GM21381 (cell line): ENCODE measurements at regions not wholly inside any gene's neighbourhood (a gene's known extent, or its start where the extent isn't known, plus 50 kb on each side); places are given as distances from the start of the nearest gene placed in this dataset.
"Not testable (repeated sequence)": the region's sequence is repeated elsewhere in the genome, so short reads cannot be mapped to it uniquely, and the experiment has no call there.

Experiments used
- ATAC-seq: cut with Tn5 transposase; IDR thresholded peaks from one replicate; pipeline ENCODE4 v1.9.1; 2021; ENCODE audit warnings: mild to moderate bottlenecking, moderate library complexity; ENCODE audit not compliant: unreplicated experiment

DNA sequence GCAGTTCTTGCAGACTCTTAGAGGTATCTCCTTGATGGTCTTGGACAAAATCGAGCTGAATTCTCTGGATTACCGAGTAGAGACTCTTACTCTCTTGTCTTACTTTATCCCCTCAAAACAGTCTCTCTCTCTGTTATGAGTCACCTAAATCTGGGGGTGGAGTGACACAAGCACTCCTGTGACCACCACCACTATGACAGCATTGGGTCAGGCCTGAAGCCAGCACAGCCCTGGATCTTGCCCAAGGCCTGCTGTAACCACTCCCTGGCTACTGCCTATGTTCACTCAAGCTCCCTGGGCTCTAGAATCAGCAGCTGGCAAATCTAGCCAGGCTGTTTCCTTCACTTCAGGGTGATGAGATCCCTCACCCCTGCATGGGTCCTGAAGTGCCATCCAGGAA lies 662.5 kb downstream of the LUZP2 start:
- no peak for ATAC-seq

DNA sequence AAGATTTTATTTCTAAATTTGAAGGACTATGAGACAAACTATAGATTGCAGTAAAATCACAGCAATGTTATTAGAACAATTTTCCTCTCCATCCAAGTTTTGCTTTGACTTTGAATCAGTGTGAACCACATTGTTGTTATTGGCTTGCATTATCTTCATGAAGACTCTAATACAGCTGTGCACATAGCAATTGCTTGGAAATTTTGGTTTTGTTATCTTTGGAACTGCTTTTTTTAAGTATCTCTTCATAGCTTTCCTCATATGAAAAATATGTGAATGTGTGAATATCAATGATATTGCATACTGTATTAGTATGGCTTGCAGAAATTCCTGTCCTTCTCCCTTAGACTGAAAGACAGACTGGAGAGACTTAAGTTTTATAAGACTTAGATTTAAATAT lies 666.6 kb downstream of the LUZP2 start:
- no peak for ATAC-seq

- ATAC-seq = no peak
These were observed 683.3 kb downstream of the LUZP2 start for GRCh38 chr11:25180187-25180586.

DNA sequence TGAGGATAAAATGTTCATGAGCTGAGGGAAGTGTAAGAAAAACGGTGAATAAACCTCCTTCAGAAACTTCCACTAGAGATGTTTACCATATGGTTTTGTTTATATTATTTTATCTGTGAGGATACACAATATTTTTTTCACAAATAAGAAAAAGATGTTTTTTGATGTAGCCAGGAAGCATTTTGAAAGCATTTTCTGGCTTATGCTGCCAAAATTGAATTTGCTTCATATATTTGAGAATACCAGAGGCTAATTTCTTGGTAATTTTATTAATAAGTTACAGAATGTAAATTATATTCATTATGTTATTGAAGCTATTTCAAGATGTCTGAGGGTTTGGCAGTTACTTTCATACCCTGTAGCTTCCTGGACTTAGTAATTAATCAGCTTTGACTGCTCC lies 686.6 kb downstream of the LUZP2 start:
- no peak for ATAC-seq

DNA sequence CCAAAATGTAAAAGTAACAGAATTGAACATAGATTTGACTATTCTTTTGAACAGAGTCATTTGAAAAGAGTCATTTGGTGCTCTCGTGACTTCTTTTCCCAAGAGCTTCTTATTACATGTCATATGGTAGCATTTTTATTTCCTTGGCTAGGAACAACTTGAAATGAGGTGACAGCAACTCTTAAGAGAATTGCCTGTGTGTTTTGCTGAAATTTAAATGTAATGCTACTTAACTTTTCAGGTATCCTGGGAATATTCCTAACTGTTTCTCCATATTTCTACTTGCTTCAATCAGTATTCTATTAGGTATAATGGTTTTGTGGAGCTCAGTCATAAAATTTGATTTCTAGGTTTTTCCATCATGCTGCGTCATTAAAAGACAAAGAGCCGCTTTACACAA lies 700.7 kb downstream of the LUZP2 start:
- no peak for ATAC-seq

GRCh38 chr11:25198704-25199103 lies 701.9 kb downstream of the LUZP2 start:
- ATAC-seq = no peak

- no peak for ATAC-seq
These were observed 704.1 kb downstream of the LUZP2 start for GRCh38 chr11:25200925-25201324.

DNA sequence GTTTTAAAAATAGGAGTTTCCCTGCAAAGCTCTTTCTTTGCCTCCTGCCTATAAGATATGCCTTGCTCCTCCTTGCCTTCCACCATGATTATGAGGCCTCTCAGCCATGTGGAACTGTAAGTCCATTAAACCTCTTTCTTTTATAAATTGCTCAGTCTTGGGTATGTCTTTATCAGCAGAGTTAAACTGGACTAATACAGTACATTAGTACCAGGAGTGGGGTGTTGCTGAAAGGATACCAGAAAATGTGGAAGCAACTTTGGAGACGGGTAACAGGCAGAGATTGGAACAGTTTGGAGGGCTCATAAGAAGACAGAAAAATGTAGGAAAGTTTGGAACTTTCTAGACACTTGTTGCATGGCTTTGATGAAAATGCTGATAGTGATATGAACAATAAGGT lies 709.9 kb downstream of the LUZP2 start:
- ATAC-seq = no peak

DNA sequence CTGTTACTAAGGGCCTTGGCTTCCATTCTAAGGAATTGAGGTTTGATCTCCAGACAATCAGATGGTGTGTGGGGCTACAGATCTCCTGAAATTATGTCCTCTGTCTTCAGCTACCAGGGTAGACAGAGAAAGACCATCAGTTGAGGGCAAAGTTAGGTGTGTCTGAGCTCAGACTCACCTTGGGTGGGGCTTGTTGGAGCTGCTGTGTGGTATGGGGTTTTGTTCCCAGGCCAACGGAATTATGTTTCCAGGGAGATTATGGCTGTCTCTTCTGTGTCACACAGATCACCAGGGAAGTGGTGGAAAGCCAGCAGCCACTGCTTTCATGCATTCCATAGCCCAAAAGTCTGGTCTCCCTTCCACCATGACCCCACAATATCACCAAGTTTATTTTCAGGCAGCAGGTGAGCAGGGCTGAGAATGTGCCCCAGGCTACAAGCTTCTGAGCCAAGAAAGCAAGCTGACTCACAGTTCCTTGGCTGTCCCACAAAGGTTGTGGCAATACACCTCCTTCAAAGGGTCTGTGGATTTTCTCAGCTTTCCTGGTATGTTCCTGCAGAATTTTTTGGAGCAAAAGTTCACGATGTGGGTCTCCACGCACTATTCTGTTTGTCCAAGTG lies 714.9 kb downstream of the LUZP2 start:
- no peak for ATAC-seq

DNA sequence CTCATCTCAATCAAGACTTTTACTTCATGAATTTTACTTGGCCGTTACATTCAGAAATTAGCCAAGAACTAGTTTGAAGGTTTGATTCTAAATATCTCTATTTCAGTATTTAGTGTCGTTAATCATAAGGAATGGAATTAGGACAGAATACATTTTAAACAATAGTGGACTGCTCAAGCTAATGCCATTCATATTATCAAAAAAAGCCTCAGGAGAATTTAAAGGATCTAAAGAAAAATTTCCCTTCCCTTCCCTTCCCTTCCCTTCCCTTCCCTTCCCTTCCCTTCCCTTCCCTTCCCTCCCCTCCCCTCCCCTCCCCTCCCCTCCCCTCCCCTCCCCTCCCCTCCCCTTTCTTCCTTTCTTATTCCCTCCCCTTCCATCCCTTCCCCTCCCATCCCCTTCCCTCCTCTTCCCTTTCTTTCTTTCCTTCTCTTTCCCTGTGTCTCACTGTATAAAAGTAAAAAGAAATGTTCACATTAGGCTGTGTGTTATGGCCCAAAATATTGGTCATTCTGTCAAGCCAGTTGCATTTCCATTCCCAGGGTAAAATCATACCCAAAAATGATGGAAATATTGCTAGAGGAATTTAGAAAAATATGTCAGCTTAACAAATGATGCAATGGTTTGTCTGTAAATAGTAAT lies 717.8 kb downstream of the LUZP2 start:
- no peak for ATAC-seq

DNA sequence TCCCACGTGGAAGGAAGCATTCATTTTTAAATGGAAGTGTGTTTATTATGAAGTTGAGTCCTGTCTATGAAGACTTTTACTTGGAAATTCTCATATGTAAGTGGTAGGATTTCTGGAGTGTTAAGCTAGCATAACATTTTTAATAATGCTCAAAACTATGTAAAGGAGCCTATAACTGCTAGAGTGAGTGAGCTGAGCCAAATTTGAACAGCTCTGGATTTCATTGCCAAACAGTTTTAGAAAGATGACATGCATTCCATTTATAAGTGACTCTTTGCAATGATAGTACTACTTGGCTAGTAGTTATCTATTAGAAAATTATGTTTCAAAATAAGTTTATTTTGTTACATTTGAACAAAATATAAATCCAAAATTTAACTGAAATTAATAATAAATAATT lies 721.2 kb downstream of the LUZP2 start:
- ATAC-seq = no peak

DNA sequence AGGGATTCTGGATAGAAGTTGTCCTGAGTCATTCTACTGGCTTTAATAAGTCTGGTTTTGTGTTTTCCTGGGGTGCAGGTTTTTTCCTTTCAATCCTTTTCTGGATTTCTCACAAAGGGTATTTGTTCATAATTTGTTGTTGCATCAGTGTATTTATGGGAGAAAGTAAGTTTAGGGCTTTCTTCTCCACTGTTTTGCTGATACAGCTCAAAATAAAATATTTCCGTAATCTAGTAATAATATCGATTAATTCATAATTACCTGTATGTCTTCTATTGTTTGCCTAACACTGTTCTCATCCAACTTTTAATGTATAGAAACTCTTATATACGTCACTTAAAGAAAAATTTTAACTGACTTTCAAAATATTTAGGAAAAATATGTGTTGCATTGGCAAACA lies 728.2 kb downstream of the LUZP2 start:
- no peak for ATAC-seq

DNA sequence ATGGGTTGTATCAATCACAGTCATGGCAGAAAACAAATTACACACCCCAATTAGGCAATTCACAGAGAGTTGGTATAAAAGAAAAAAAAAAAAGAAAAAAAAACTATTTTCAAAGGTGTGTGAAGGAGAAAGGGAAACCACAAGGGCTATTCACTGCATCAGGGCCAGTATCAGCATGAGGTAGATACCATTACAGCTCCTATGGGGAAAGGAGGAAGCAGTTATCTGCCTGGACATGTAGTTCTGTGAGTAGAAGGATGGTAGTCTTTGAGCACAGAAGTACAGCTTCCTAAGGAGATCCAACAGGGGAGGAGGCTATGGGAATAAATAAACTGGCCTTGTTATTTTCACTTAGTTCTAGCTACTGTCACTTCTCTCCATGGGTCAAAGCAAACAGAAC lies 746.1 kb downstream of the LUZP2 start:
- no peak for ATAC-seq

DNA sequence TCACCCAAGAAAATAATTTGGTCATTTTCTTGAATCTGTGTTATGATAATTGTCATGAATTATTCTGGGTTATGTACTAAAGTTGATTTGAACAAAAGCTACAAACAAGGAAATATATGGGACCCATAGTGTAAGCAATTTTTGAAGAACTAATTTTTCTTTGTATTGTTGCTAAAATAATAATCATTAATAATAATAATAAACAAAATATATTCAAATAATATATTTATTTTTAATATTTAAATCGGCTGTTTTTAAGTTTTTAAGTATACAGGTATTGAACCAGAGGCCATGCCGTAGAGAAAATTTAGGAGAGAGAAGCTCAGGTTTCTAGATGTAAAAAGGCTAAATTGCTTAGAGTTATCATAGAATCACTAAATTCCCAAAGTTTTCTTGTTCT lies 747.3 kb downstream of the LUZP2 start:
- no peak for ATAC-seq

DNA sequence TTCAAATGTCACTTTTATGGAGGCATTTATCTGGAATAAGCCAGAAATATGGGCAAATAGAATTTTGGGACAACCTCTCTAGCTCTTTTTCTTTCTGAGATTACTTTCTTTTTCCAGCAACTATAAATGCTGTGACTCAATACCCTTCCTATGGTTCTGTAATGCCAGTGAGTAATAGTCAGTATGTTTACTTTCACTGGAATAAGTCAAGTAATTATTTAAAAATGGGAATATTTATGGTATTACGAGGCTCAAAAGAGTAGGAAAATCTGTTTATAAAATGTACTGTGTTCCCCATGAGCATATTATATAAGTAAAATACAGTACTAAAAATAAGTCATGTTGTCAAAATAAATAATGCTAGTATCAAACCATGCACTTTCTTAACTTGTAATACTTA lies 750.5 kb downstream of the LUZP2 start:
- no peak for ATAC-seq

DNA sequence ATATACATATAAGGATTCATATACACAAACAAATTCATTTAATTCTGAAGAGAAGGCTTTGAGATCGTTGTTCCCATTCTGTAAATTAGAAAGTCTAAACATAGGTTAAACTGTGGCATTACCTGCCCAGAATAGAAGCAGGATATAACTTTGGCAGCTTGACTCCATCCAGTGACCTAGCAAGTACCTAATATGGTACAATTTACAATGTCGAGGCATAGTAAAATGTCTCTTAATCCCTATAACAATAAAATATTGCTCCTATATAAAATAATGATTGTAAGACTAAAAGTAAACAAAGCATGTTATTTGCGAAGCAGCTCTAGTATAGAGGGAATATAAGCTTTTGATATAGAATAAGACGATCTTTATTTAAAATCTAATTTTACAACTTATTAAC lies 756.0 kb downstream of the LUZP2 start:
- ATAC-seq = no peak

DNA sequence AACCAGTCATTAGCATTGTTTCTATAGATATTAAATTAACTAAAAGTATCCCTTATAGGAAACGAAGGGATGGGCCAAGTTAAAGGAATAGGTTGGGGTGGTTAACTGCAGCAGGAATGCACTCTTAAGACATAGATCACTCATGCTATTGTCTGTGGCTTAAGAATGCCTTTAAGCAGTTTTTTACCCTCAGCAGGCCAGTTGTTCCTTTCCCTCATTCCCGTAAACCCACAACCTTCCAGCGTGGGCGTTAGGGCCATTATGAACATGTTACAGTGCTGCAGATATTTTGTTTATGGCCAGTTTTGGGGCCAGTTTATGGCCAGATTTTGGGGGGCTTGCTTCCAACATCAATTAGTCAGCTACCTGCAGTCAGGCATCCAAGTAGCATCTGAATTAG lies 767.0 kb downstream of the LUZP2 start:
- not testable (repeated sequence) for ATAC-seq

DNA sequence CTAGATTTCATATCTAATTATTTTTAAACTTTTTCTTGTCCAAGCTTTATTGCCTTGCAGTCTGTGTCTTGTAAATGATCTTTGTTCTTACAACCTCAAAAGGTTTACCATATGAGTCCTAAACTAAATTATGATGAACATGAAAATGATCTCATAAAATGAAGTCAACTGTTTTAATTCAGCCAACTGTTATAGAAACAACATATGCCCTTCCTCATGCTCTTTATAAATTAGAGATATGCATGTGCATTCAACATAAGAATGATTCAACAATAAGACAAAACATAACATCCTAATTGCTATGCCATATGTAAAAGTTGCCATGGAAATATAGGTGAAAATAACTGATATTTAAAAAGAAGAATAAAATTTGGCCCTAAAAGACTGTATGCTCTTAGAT lies 774.4 kb downstream of the LUZP2 start:
- no peak for ATAC-seq

DNA sequence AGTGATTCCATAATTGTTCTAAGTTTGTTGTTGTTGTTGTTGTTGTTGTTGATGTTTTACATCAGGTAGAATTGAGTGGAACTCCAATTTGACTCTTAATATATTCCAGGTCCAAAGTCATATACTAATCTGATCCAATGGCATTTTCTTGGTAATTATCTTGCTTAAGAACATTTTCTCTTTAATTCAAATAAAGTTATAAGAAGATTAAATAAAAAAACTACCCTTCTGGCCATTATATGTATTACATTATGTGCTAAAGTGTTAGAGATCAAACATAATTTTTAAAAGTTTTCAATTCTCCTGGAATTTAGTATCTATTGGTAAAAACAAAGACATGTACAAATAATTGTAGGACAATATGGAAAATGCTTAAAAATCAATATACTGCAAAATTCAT lies 775.4 kb downstream of the LUZP2 start:
- no peak for ATAC-seq

- ATAC-seq = not testable (repeated sequence)
These were observed 784.0 kb downstream of the LUZP2 start for GRCh38 chr11:25280821-25281220.

GRCh38 chr11:25293166-25293565 lies 796.3 kb downstream of the LUZP2 start:
- ATAC-seq = no peak

DNA sequence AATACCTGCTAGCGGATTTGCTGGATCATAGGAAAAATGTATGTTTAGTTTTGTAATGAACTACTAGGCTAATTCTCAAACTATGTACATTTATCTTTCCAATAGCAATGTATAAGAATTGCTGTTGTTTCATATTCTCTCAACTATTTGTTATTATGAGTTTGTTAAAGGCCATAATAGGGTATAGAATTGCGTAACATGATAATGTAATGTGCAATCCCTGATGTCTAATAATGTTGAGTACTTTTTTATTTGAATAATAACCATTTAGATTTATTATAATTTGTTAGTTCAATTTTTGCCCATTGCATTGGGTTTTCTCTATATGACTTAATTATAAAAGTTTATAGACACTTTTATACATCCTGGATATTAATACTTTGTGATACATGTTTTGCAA lies 801.6 kb downstream of the LUZP2 start:
- no peak for ATAC-seq

- ATAC-seq = no peak
These were observed 813.0 kb downstream of the LUZP2 start for GRCh38 chr11:25309818-25310217.
